ENCODE measurements at regions not wholly inside any gene's neighbourhood (a gene's known extent, or its start where the extent isn't known, plus 50 kb on each side); places are given as distances from the start of the nearest gene placed in this dataset.

DNA sequence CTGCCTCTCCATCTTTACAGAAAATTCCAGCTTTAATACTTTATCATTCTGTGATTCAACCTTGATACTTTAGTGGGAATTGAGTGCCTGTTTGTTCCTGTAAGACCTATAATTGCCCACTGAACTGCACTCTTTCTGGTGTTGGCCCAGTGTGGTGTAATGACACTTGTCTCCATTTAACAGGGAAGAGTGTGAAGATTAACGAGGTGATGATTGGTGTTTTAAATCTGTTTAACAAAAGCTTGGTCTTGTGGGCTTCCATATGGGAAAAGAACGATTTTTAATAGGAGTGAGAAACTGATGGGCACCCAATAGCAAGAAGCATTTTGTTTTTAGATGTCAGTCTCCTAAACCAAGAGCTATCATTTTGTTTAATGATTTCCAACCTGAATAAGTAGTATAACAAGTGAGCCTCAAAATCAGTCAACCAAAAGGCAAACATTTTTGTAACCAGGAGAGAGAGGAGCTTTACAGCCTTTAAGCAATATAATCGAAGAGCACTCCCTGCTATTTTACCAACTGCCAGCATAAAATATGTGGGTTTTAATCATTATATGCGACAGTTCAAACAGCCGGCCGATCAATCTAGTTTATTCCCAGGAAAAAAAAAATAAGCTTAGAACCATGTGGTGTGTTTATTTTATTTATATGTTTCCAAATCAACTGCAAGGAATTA lies 50.2 kb downstream of the SUPT20HL1 start:
- Mint-ChIP-seq H3K27ac (peak overlapping the region; percentile 28 to 69 (median 50)), H3K4me1 (no peaks in the 10 kb centered on the region), H3K4me3 (no peak overlapping the region), H3K36me3 (ENCODE audit: low read depth) (no peaks in the 10 kb centered on the region), H3K9me3 (peaks cover 5% of the 10 kb centered on the region), H3K27me3 (ENCODE audit: low read depth) (peaks cover 10% of the 10 kb centered on the region)
- TF ChIP-seq, protein P1, sequence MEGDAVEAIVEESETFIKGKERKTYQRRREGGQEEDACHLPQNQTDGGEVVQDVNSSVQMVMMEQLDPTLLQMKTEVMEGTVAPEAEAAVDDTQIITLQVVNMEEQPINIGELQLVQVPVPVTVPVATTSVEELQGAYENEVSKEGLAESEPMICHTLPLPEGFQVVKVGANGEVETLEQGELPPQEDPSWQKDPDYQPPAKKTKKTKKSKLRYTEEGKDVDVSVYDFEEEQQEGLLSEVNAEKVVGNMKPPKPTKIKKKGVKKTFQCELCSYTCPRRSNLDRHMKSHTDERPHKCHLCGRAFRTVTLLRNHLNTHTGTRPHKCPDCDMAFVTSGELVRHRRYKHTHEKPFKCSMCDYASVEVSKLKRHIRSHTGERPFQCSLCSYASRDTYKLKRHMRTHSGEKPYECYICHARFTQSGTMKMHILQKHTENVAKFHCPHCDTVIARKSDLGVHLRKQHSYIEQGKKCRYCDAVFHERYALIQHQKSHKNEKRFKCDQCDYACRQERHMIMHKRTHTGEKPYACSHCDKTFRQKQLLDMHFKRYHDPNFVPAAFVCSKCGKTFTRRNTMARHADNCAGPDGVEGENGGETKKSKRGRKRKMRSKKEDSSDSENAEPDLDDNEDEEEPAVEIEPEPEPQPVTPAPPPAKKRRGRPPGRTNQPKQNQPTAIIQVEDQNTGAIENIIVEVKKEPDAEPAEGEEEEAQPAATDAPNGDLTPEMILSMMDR (IDR thresholded peaks at IDR 0.05; ENCODE audit: unreplicated experiment in 3 of 3): no peak

DNA sequence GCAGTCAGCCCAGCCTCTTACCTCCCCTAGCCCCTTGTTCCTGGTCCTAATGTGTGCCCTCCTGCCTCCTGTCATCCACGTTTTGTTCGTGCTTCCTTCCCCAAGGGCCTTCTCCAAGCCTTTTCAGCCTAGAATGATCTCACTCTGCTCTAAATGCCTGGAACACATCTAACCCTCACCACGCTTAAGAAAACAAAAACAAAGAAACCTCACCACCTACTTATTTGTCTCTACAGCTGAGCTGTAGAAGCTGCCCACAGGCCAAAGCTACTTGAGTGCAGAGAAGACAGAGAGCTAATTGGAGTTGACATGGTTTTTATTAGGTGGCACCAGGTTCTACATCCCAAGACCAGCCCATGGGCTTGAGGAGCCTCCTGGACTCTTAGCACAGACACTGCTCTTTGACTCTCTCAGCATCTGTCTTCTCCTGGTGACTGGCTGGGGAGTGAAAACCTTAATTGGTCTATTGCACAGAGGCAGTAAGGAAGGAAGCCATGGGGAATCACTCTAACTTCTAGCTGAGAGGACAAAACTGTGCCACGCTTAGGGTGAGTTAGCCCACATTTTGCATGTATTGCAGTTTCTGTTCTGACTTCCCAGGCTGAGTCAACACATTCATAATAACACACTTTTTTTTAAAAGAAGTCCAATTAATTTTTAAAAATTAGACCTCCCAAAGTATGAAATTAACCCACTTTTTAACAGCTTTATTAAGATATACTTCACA lies 52.3 kb upstream of the PDK3 start:
- Mint-ChIP-seq H3K4me3 (no peak overlapping the region), H3K9me3 (peaks cover 8% of the 10 kb centered on the region), H3K36me3 (ENCODE audit: low read depth) (no peaks in the 10 kb centered on the region), H3K27ac (peak overlapping the region in 2 of 3 experiments; percentile 17 to 55), H3K4me1 (no peaks in the 10 kb centered on the region), H3K27me3 (ENCODE audit: low read depth) (peaks cover 10% of the 10 kb centered on the region)
- TF ChIP-seq, protein P1 (IDR thresholded peaks at IDR 0.05; ENCODE audit: unreplicated experiment in 3 of 3): no peak
